ENCODE measurements at regions not wholly inside any gene's neighbourhood (a gene's known extent, or its start where the extent isn't known, plus 50 kb on each side); places are given as distances from the start of the nearest gene placed in this dataset.

- no peak for ATAC-seq
- CTCF ChIA-PET = no interaction called here
- no peaks in the 10 kb centered on the region for H3K36me3 Mint-ChIP-seq
- no peak overlapping the region for H3K27ac Mint-ChIP-seq
- no peak for DNase-seq
- H3K9me3 Mint-ChIP-seq (ENCODE audit: low read depth) = peaks cover 3% of the 10 kb centered on the region
- H3K4me3 Mint-ChIP-seq = no peak overlapping the region
- H3K27me3 Mint-ChIP-seq = peaks cover 3% of the 10 kb centered on the region
- H3K4me1 Mint-ChIP-seq = no peaks in the 10 kb centered on the region
Observed at GRCh38 chr19:30269638-30270037, 102.5 kb upstream of the ZNF536 start.

- peaks cover 3% of the 10 kb centered on the region for H3K9me3 Mint-ChIP-seq (ENCODE audit: low read depth)
- no peak for DNase-seq
- CTCF ChIA-PET = no interaction called here
- no peaks in the 10 kb centered on the region for H3K36me3 Mint-ChIP-seq
- no peaks in the 10 kb centered on the region for H3K4me1 Mint-ChIP-seq
- no peak overlapping the region for H3K4me3 Mint-ChIP-seq
- peaks cover 1% of the 10 kb centered on the region for H3K27me3 Mint-ChIP-seq
- H3K27ac Mint-ChIP-seq = no peak overlapping the region
- ATAC-seq = no peak
Observed at GRCh38 chr19:30271816-30272215, 100.4 kb upstream of the ZNF536 start.

GRCh38 chr19:30272554-30272953, 99.6 kb upstream of the ZNF536 start:
- H3K27me3 Mint-ChIP-seq = no peaks in the 10 kb centered on the region
- no peak overlapping the region for H3K27ac Mint-ChIP-seq
- no peaks in the 10 kb centered on the region for H3K36me3 Mint-ChIP-seq
- peaks cover 3% of the 10 kb centered on the region for H3K9me3 Mint-ChIP-seq (ENCODE audit: low read depth)
- H3K4me3 Mint-ChIP-seq = no peak overlapping the region
- no peaks in the 10 kb centered on the region for H3K4me1 Mint-ChIP-seq
- ATAC-seq (no peak), DNase-seq (no peak)
- CTCF ChIA-PET = no interaction called here

- CTCF ChIA-PET = no interaction called here
- Mint-ChIP-seq H3K9me3 (ENCODE audit: low read depth) (peaks cover 3% of the 10 kb centered on the region), H3K27me3 (no peaks in the 10 kb centered on the region), H3K4me3 (no peak overlapping the region), H3K36me3 (no peaks in the 10 kb centered on the region), H3K4me1 (no peaks in the 10 kb centered on the region), H3K27ac (no peak overlapping the region)
- DNase-seq (no peak), ATAC-seq (no peak)
Observed at GRCh38 chr19:30273184-30273583, 99.0 kb upstream of the ZNF536 start.

- H3K4me1 Mint-ChIP-seq = no peaks in the 10 kb centered on the region
- DNase-seq = no peak
- CTCF ChIA-PET = no interaction called here
- H3K4me3 Mint-ChIP-seq = no peak overlapping the region
- ATAC-seq = no peak
- peaks cover 3% of the 10 kb centered on the region for H3K9me3 Mint-ChIP-seq (ENCODE audit: low read depth)
- no peaks in the 10 kb centered on the region for H3K36me3 Mint-ChIP-seq
- H3K27me3 Mint-ChIP-seq = no peaks in the 10 kb centered on the region
- no peak overlapping the region for H3K27ac Mint-ChIP-seq
Observed at GRCh38 chr19:30274987-30275386, 97.2 kb upstream of the ZNF536 start.

GRCh38 chr19:30276011-30276882, 95.9 kb upstream of the ZNF536 start:
- H3K4me3 Mint-ChIP-seq = no peak overlapping the region
- peaks cover 3% of the 10 kb centered on the region for H3K9me3 Mint-ChIP-seq (ENCODE audit: low read depth)
- DNase-seq = no peak
- H3K27me3 Mint-ChIP-seq = no peaks in the 10 kb centered on the region
- no peaks in the 10 kb centered on the region for H3K4me1 Mint-ChIP-seq
- ATAC-seq = no peak
- H3K36me3 Mint-ChIP-seq = no peaks in the 10 kb centered on the region
- CTCF ChIA-PET = no interaction called here
- no peak overlapping the region for H3K27ac Mint-ChIP-seq

- CTCF ChIA-PET = no interaction called here
- Mint-ChIP-seq H3K27ac (no peak overlapping the region), H3K4me1 (no peaks in the 10 kb centered on the region), H3K9me3 (ENCODE audit: low read depth) (peaks cover 3% of the 10 kb centered on the region), H3K27me3 (no peaks in the 10 kb centered on the region), H3K4me3 (no peak overlapping the region), H3K36me3 (no peaks in the 10 kb centered on the region)
- DNase-seq (no peak), ATAC-seq (no peak)
Observed at GRCh38 chr19:30276883-30277280, 95.3 kb upstream of the ZNF536 start.

GRCh38 chr19:30277941-30278881, 94.0 kb upstream of the ZNF536 start:
- no peak for DNase-seq
- H3K36me3 Mint-ChIP-seq = no peaks in the 10 kb centered on the region
- no peaks in the 10 kb centered on the region for H3K4me1 Mint-ChIP-seq
- H3K27me3 Mint-ChIP-seq = no peaks in the 10 kb centered on the region
- H3K27ac Mint-ChIP-seq = no peak overlapping the region
- H3K9me3 Mint-ChIP-seq (ENCODE audit: low read depth) = peaks cover 3% of the 10 kb centered on the region
- CTCF ChIA-PET = no interaction called here
- no peak overlapping the region for H3K4me3 Mint-ChIP-seq
- no peak for ATAC-seq

GRCh38 chr19:30278882-30279254, 93.3 kb upstream of the ZNF536 start:
- Mint-ChIP-seq H3K4me3 (no peak overlapping the region), H3K27ac (no peak overlapping the region), H3K36me3 (no peaks in the 10 kb centered on the region), H3K9me3 (ENCODE audit: low read depth) (no peaks in the 10 kb centered on the region), H3K4me1 (no peaks in the 10 kb centered on the region), H3K27me3 (no peaks in the 10 kb centered on the region)
- no peak for DNase-seq
- no peak for ATAC-seq
- CTCF ChIA-PET = no interaction called here

GRCh38 chr19:30280018-30280417, 92.2 kb upstream of the ZNF536 start:
- CTCF ChIA-PET = no interaction called here
- Mint-ChIP-seq H3K27me3 (no peaks in the 10 kb centered on the region), H3K4me3 (no peak overlapping the region), H3K9me3 (ENCODE audit: low read depth) (no peaks in the 10 kb centered on the region), H3K36me3 (no peaks in the 10 kb centered on the region), H3K4me1 (no peaks in the 10 kb centered on the region), H3K27ac (no peak overlapping the region)
- ATAC-seq (no peak), DNase-seq (no peak)

GRCh38 chr19:30281906-30282305, 90.3 kb upstream of the ZNF536 start:
- Mint-ChIP-seq H3K4me3 (no peak overlapping the region), H3K36me3 (no peaks in the 10 kb centered on the region), H3K4me1 (no peaks in the 10 kb centered on the region), H3K27ac (no peak overlapping the region), H3K27me3 (no peaks in the 10 kb centered on the region), H3K9me3 (ENCODE audit: low read depth) (no peaks in the 10 kb centered on the region)
- CTCF ChIA-PET = no interaction called here
- ATAC-seq (no peak), DNase-seq (no peak)

- H3K36me3 Mint-ChIP-seq = no peaks in the 10 kb centered on the region
- H3K4me3 Mint-ChIP-seq = no peak overlapping the region
- ATAC-seq (no peak), DNase-seq (no peak)
- H3K27me3 Mint-ChIP-seq = no peaks in the 10 kb centered on the region
- CTCF ChIA-PET = no interaction called here
- H3K27ac Mint-ChIP-seq = no peak overlapping the region
- no peaks in the 10 kb centered on the region for H3K4me1 Mint-ChIP-seq
- no peaks in the 10 kb centered on the region for H3K9me3 Mint-ChIP-seq (ENCODE audit: low read depth)
Observed at GRCh38 chr19:30283556-30283955, 88.6 kb upstream of the ZNF536 start.

- CTCF ChIA-PET = no interaction called here
- ATAC-seq = no peak
- DNase-seq = no peak
- no peaks in the 10 kb centered on the region for H3K4me1 Mint-ChIP-seq
- no peak overlapping the region for H3K4me3 Mint-ChIP-seq
- H3K36me3 Mint-ChIP-seq = no peaks in the 10 kb centered on the region
- no peaks in the 10 kb centered on the region for H3K27me3 Mint-ChIP-seq
- H3K27ac Mint-ChIP-seq = no peak overlapping the region
- no peaks in the 10 kb centered on the region for H3K9me3 Mint-ChIP-seq (ENCODE audit: low read depth)
Observed at GRCh38 chr19:30284209-30284608, 88.0 kb upstream of the ZNF536 start.

- no peaks in the 10 kb centered on the region for H3K9me3 Mint-ChIP-seq (ENCODE audit: low read depth)
- ATAC-seq (no peak), DNase-seq (no peak)
- H3K36me3 Mint-ChIP-seq = no peaks in the 10 kb centered on the region
- no peak overlapping the region for H3K27ac Mint-ChIP-seq
- H3K27me3 Mint-ChIP-seq = no peaks in the 10 kb centered on the region
- no peaks in the 10 kb centered on the region for H3K4me1 Mint-ChIP-seq
- H3K4me3 Mint-ChIP-seq = no peak overlapping the region
- CTCF ChIA-PET = no interaction called here
Observed at GRCh38 chr19:30284885-30285284, 87.3 kb upstream of the ZNF536 start.
